Right atrium auricular region (tissue), 2 donors: ENCODE measurements at regions not wholly inside any gene's neighbourhood (a gene's known extent, or its start where the extent isn't known, plus 50 kb on each side); places are given as distances from the start of the nearest gene placed in this dataset.

Experiments used
- DNase-seq: peaks from one replicate; pipeline ENCODE4 v3.0.0-alpha.2; 2019; ENCODE audit warnings: low spot score
- H3K27ac ChIP-seq, 2 donors: fragments of 200-600 bp; sonication (generic); 1 replicate in 1 of 2; 2 replicates in 1 of 2; pipeline ENCODE4 v1.5.1; 2016 to 2019
- H3K27me3 ChIP-seq, 2 donors: fragments of 200-600 bp; sonication (generic); one replicate each; pipeline versions ENCODE4 v1.5.1 to v1.6.0; 2017 to 2019
- H3K36me3 ChIP-seq: fragments of 200-600 bp; sonication (generic); one replicate; pipeline ENCODE4 v1.5.1; 2016
- H3K4me1 ChIP-seq, 2 donors: fragments of 200-600 bp; sonication (generic); one replicate each; pipeline versions ENCODE4 v1.5.1 to v1.6.0; 2017 to 2019
- H3K4me3 ChIP-seq, 2 donors: fragments of 200-600 bp; sonication (generic); 1 replicate in 1 of 2; 2 replicates in 1 of 2; pipeline ENCODE4 v1.5.1; 2017 to 2019; ENCODE audit warnings: mild to moderate bottlenecking in 1 of 2, moderate library complexity in 1 of 2
- H3K9me3 ChIP-seq, 2 donors: fragments of 200-600 bp; sonication (generic); one replicate each; pipeline ENCODE4 v1.5.1; 2019
- CTCF ChIP-seq, 2 donors: fragments of 200-600 bp; sonication (generic); IDR thresholded peaks; one replicate each; pipeline ENCODE4 v1.5.1; 2019; ENCODE audit warnings: antibody characterized with exemption in 2 of 2

GRCh38 chr1:59169703-59170102 lies 127.2 kb upstream of the FGGY start:
- Histone ChIP-seq H3K9me3 (no peaks in the 10 kb centered on the region), H3K4me1 (no peaks in the 10 kb centered on the region), H3K4me3 (no peak overlapping the region), H3K27ac (no peak overlapping the region), H3K27me3 (no peaks in the 10 kb centered on the region), H3K36me3 (no peaks in the 10 kb centered on the region)
- no peak for DNase-seq
- TF ChIP-seq CTCF (IDR thresholded peaks at IDR 0.05) = no peak

GRCh38 chr1:59170659-59171058 lies 126.2 kb upstream of the FGGY start:
- no peaks in the 10 kb centered on the region for H3K9me3 ChIP-seq
- H3K27me3 ChIP-seq = no peaks in the 10 kb centered on the region
- H3K4me1 ChIP-seq = no peaks in the 10 kb centered on the region
- H3K27ac ChIP-seq = no peak overlapping the region
- no peak for TF ChIP-seq CTCF (IDR thresholded peaks at IDR 0.05)
- H3K36me3 ChIP-seq = no peaks in the 10 kb centered on the region
- no peak overlapping the region for H3K4me3 ChIP-seq
- no peak for DNase-seq

- H3K9me3 ChIP-seq = no peaks in the 10 kb centered on the region
- H3K36me3 ChIP-seq = no peaks in the 10 kb centered on the region
- no peak for DNase-seq
- no peak for TF ChIP-seq CTCF (IDR thresholded peaks at IDR 0.05)
- H3K27ac ChIP-seq = no peak overlapping the region
- no peaks in the 10 kb centered on the region for H3K27me3 ChIP-seq
- H3K4me3 ChIP-seq = no peak overlapping the region
- H3K4me1 ChIP-seq = no peaks in the 10 kb centered on the region
Measured at GRCh38 chr1:59171788-59172187, 125.1 kb upstream of the FGGY start.

GRCh38 chr1:59172693-59173092 lies 124.2 kb upstream of the FGGY start:
- no peaks in the 10 kb centered on the region for H3K27me3 ChIP-seq
- no peaks in the 10 kb centered on the region for H3K36me3 ChIP-seq
- no peaks in the 10 kb centered on the region for H3K9me3 ChIP-seq
- no peak overlapping the region for H3K27ac ChIP-seq
- no peak overlapping the region for H3K4me3 ChIP-seq
- H3K4me1 ChIP-seq = no peaks in the 10 kb centered on the region
- no peak for TF ChIP-seq CTCF (IDR thresholded peaks at IDR 0.05)
- no peak for DNase-seq

GRCh38 chr1:59173721-59174120 lies 123.2 kb upstream of the FGGY start:
- Histone ChIP-seq H3K27ac (no peak overlapping the region), H3K27me3 (no peaks in the 10 kb centered on the region), H3K36me3 (no peaks in the 10 kb centered on the region), H3K4me1 (peaks cover 0 to 2% of the 10 kb centered on the region in 2 donors), H3K9me3 (no peaks in the 10 kb centered on the region), H3K4me3 (no peak overlapping the region)
- TF ChIP-seq CTCF (IDR thresholded peaks at IDR 0.05) = no peak
- no peak for DNase-seq

GRCh38 chr1:59176471-59176870 lies 120.4 kb upstream of the FGGY start:
- H3K27ac ChIP-seq = no peak overlapping the region
- H3K4me1 ChIP-seq = peaks cover 0 to 17% of the 10 kb centered on the region in 2 donors
- no peak for DNase-seq
- no peaks in the 10 kb centered on the region for H3K36me3 ChIP-seq
- no peak for TF ChIP-seq CTCF (IDR thresholded peaks at IDR 0.05)
- no peaks in the 10 kb centered on the region for H3K27me3 ChIP-seq
- no peak overlapping the region for H3K4me3 ChIP-seq
- H3K9me3 ChIP-seq = no peaks in the 10 kb centered on the region
